ENCODE measurements at regions not wholly inside any gene's neighbourhood (a gene's known extent, or its start where the extent isn't known, plus 50 kb on each side); places are given as distances from the start of the nearest gene placed in this dataset.

GRCh38 chr9:99416007-99416406, 193.9 kb downstream of the SEC61B start:
- TF ChIP-seq POLR2A (IDR thresholded peaks at IDR 0.05; ENCODE audit: low read depth, low read length) = no peak
- no peak for TF ChIP-seq POLR2AphosphoS5 (IDR thresholded peaks at IDR 0.05; ENCODE audit: low read depth, low read length)
- TF ChIP-seq POU2F2 (IDR thresholded peaks at IDR 0.05; ENCODE audit: low read depth, low read length) = no peak
- no peak for TF ChIP-seq TAF1 (IDR thresholded peaks at IDR 0.05; ENCODE audit: low read depth, low read length)
- peak; percentile 68 for TF ChIP-seq SPI1 (IDR thresholded peaks at IDR 0.05; ENCODE audit: low read depth, low read length)

Measured in GM12891 (cell line).